Mammary epithelial cell (primary cell): ENCODE measurements at regions not wholly inside any gene's neighbourhood (a gene's known extent, or its start where the extent isn't known, plus 50 kb on each side); places are given as distances from the start of the nearest gene placed in this dataset.

ENCODE experiments used
- EZH2 ChIP-seq: IDR thresholded peaks from 2 replicates; pipeline ENCODE4 v1.6.1; 2012; ENCODE audit warnings: low read length, inconsistent platforms, borderline replicate concordance
- TF ChIP-seq, protein P1 (sequence below), 2 donors: IDR thresholded peaks in 1 of 2; conservative IDR thresholded peaks in 1 of 2; 2 replicates each; pipeline ENCODE4 v1.5.1; 2011 to 2012; ENCODE audit warnings: inconsistent platforms in 2 of 2, low read length in 2 of 2, mild to moderate bottlenecking in 2 of 2, control low read depth in 1 of 2, low read depth in 1 of 2; ENCODE audit not compliant: insufficient read depth in 1 of 2; ENCODE audit errors: extremely low read depth in 1 of 2

DNA sequence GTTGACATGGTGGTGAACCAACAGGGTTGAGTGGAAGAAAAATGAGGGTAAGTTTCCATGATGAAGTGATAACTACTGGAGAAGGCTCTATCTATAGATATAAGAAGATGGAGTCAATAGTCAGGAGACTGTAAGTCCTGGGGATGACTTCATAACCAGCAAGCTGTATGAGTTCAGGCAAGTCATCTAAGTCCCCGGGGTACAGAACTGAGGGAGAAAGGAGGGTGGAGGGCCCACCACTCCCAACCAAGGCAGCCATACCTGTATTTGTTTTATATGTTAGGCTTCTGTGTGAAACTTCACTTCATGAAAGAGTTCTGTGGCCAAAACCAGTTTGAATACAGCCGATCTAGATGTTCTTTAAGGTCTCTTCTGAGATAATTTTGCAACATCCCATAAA lies 53.3 kb upstream of the IFNE start:
- TF ChIP-seq, protein P1, sequence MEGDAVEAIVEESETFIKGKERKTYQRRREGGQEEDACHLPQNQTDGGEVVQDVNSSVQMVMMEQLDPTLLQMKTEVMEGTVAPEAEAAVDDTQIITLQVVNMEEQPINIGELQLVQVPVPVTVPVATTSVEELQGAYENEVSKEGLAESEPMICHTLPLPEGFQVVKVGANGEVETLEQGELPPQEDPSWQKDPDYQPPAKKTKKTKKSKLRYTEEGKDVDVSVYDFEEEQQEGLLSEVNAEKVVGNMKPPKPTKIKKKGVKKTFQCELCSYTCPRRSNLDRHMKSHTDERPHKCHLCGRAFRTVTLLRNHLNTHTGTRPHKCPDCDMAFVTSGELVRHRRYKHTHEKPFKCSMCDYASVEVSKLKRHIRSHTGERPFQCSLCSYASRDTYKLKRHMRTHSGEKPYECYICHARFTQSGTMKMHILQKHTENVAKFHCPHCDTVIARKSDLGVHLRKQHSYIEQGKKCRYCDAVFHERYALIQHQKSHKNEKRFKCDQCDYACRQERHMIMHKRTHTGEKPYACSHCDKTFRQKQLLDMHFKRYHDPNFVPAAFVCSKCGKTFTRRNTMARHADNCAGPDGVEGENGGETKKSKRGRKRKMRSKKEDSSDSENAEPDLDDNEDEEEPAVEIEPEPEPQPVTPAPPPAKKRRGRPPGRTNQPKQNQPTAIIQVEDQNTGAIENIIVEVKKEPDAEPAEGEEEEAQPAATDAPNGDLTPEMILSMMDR (conservative IDR thresholded peaks at IDR 0.05 in 1 of 2, IDR thresholded peaks at IDR 0.05 in 1 of 2; ENCODE audit: extremely low read depth in 1 of 2, insufficient read depth in 1 of 2, low read depth in 1 of 2, low read length in 2 of 2) = no peak
- no peak for TF ChIP-seq EZH2
